ENCODE measurements at regions not wholly inside any gene's neighbourhood (a gene's known extent, or its start where the extent isn't known, plus 50 kb on each side); places are given as distances from the start of the nearest gene placed in this dataset.

- H3K4me3 ChIP-seq: no peak overlapping the region
- no peak overlapping the region for H3K27ac ChIP-seq
- H3K36me3 ChIP-seq: no peaks in the 10 kb centered on the region
- TF ChIP-seq CTCF (IDR thresholded peaks at IDR 0.05) (no peak), POLR2A (IDR thresholded peaks at IDR 0.05) (no peak)
- no peaks in the 10 kb centered on the region for H3K27me3 ChIP-seq
- no peaks in the 10 kb centered on the region for H3K9me3 ChIP-seq
- H3K4me1 ChIP-seq: no peaks in the 10 kb centered on the region
- intact Hi-C loops (cut with DNase I; ENCODE audit: low total_unique reads): no loop called here
- DNase-seq: no peak
Measured at GRCh38 chr4:11976726-11977263, 548.1 kb upstream of the HS3ST1 start.

GRCh38 chr4:11973270-11973669 is 544.6 kb upstream of the HS3ST1 start:
- intact Hi-C loops (cut with DNase I; ENCODE audit: low total_unique reads): no loop called here
- TF ChIP-seq CTCF (IDR thresholded peaks at IDR 0.05): no peak
- no peak for TF ChIP-seq POLR2A (IDR thresholded peaks at IDR 0.05)
- no peak for DNase-seq
- Histone ChIP-seq H3K9me3 (no peaks in the 10 kb centered on the region), H3K27me3 (no peaks in the 10 kb centered on the region), H3K4me1 (no peaks in the 10 kb centered on the region), H3K36me3 (no peaks in the 10 kb centered on the region), H3K4me3 (no peak overlapping the region), H3K27ac (no peak overlapping the region)

GRCh38 chr4:11970754-11971153 is 542.1 kb upstream of the HS3ST1 start:
- Histone ChIP-seq H3K9me3 (no peaks in the 10 kb centered on the region), H3K4me3 (no peak overlapping the region), H3K27ac (no peak overlapping the region), H3K4me1 (no peaks in the 10 kb centered on the region), H3K36me3 (no peaks in the 10 kb centered on the region), H3K27me3 (no peaks in the 10 kb centered on the region)
- TF ChIP-seq CTCF (IDR thresholded peaks at IDR 0.05) (no peak), POLR2A (IDR thresholded peaks at IDR 0.05) (no peak)
- intact Hi-C loops (cut with DNase I; ENCODE audit: low total_unique reads): no loop called here
- no peak for DNase-seq

GRCh38 chr4:11966782-11967181 is 538.1 kb upstream of the HS3ST1 start:
- Histone ChIP-seq H3K36me3 (no peaks in the 10 kb centered on the region), H3K27me3 (no peaks in the 10 kb centered on the region), H3K4me3 (no peak overlapping the region), H3K4me1 (no peaks in the 10 kb centered on the region), H3K9me3 (no peaks in the 10 kb centered on the region), H3K27ac (no peak overlapping the region)
- intact Hi-C loops (cut with DNase I; ENCODE audit: low total_unique reads): no loop called here
- DNase-seq: no peak
- TF ChIP-seq CTCF (IDR thresholded peaks at IDR 0.05): no peak
- no peak for TF ChIP-seq POLR2A (IDR thresholded peaks at IDR 0.05)

- Histone ChIP-seq H3K4me3 (no peak overlapping the region), H3K27me3 (no peaks in the 10 kb centered on the region), H3K4me1 (no peaks in the 10 kb centered on the region), H3K36me3 (no peaks in the 10 kb centered on the region), H3K27ac (no peak overlapping the region), H3K9me3 (no peaks in the 10 kb centered on the region)
- intact Hi-C loops (cut with DNase I; ENCODE audit: low total_unique reads): no loop called here
- DNase-seq: no peak
- TF ChIP-seq CTCF (IDR thresholded peaks at IDR 0.05): peak in 2 of 4 experiments; percentile 13 to 25
- TF ChIP-seq POLR2A (IDR thresholded peaks at IDR 0.05): no peak
Measured at GRCh38 chr4:11954093-11954492, 525.4 kb upstream of the HS3ST1 start.
